ENCODE measurements at regions not wholly inside any gene's neighbourhood (a gene's known extent, or its start where the extent isn't known, plus 50 kb on each side); places are given as distances from the start of the nearest gene placed in this dataset.

- Histone ChIP-seq H3K4me1 (ENCODE audit: low read depth) (no peaks in the 10 kb centered on the region), H3K9me3 (no peaks in the 10 kb centered on the region), H3K36me3 (ENCODE audit: low read depth) (no peaks in the 10 kb centered on the region), H3K4me3 (no peak overlapping the region)
- DNase-seq (no peak), ATAC-seq (no peak)
- intact Hi-C loops (cut with DNase I, micrococcal nuclease) = no loop called here
- no peak for TF ChIP-seq CTCF (IDR thresholded peaks at IDR 0.05)
These were observed 398.6 kb downstream of the GPAM start for GRCh38 chr10:111784946-111785465.

- no peaks in the 10 kb centered on the region for H3K36me3 ChIP-seq (ENCODE audit: low read depth)
- intact Hi-C loops (cut with DNase I, micrococcal nuclease) = no loop called here
- no peak overlapping the region for H3K4me3 ChIP-seq
- no peaks in the 10 kb centered on the region for H3K4me1 ChIP-seq (ENCODE audit: low read depth)
- ATAC-seq (no peak), DNase-seq (no peak)
- no peak for TF ChIP-seq CTCF (IDR thresholded peaks at IDR 0.05)
- H3K9me3 ChIP-seq = no peaks in the 10 kb centered on the region
These were observed 397.6 kb downstream of the GPAM start for GRCh38 chr10:111785921-111786320.

GRCh38 chr10:111789821-111790220 lies 393.7 kb downstream of the GPAM start:
- H3K4me1 ChIP-seq (ENCODE audit: low read depth) = no peaks in the 10 kb centered on the region
- no peak for TF ChIP-seq CTCF (IDR thresholded peaks at IDR 0.05)

GRCh38 chr10:111801841-111802240 lies 381.7 kb downstream of the GPAM start:
- DNase-seq (no peak), ATAC-seq (no peak)
- intact Hi-C loops (cut with DNase I, micrococcal nuclease) = no loop called here
- Histone ChIP-seq H3K36me3 (ENCODE audit: low read depth) (no peaks in the 10 kb centered on the region), H3K4me3 (no peak overlapping the region), H3K4me1 (ENCODE audit: low read depth) (no peaks in the 10 kb centered on the region), H3K9me3 (no peaks in the 10 kb centered on the region)
- no peak for TF ChIP-seq CTCF (IDR thresholded peaks at IDR 0.05)

More at GRCh38 chr10:111789821-111790220, 393.7 kb downstream of the GPAM start:
- no peaks in the 10 kb centered on the region for H3K9me3 ChIP-seq
- H3K36me3 ChIP-seq (ENCODE audit: low read depth) = no peaks in the 10 kb centered on the region
- intact Hi-C loops (cut with DNase I, micrococcal nuclease) = no loop called here
- DNase-seq (no peak), ATAC-seq (no peak)
- no peak overlapping the region for H3K4me3 ChIP-seq

GRCh38 chr10:111804781-111805180 lies 378.8 kb downstream of the GPAM start:
- no peak for DNase-seq
- no peak for ATAC-seq
- intact Hi-C loops (cut with DNase I, micrococcal nuclease) = no loop called here
- no peak overlapping the region for H3K4me3 ChIP-seq
- no peaks in the 10 kb centered on the region for H3K4me1 ChIP-seq (ENCODE audit: low read depth)
- H3K9me3 ChIP-seq = no peaks in the 10 kb centered on the region
- no peak for TF ChIP-seq CTCF (IDR thresholded peaks at IDR 0.05)
- H3K36me3 ChIP-seq (ENCODE audit: low read depth) = no peaks in the 10 kb centered on the region

GRCh38 chr10:111811517-111811916 lies 372.0 kb downstream of the GPAM start:
- no peaks in the 10 kb centered on the region for H3K36me3 ChIP-seq (ENCODE audit: low read depth)
- H3K9me3 ChIP-seq = no peaks in the 10 kb centered on the region
- H3K4me3 ChIP-seq = no peak overlapping the region
- intact Hi-C loops (cut with DNase I, micrococcal nuclease) = no loop called here
- no peak for ATAC-seq
- no peaks in the 10 kb centered on the region for H3K4me1 ChIP-seq (ENCODE audit: low read depth)
- no peak for TF ChIP-seq CTCF (IDR thresholded peaks at IDR 0.05)
- no peak for DNase-seq

Data from mucosa of descending colon (tissue), 3 donors.